HuH-7.5 (cell line): ENCODE measurements at regions not wholly inside any gene's neighbourhood (a gene's known extent, or its start where the extent isn't known, plus 50 kb on each side); places are given as distances from the start of the nearest gene placed in this dataset.

Experiments used
- DNase-seq: peaks from one replicate; pipeline ENCODE4 v3.0.0; 2011; ENCODE audit warnings: low spot score

GRCh38 chr20:7710440-7710839, 229.8 kb downstream of the HAO1 start:
- DNase-seq, result no peak

- no peak for DNase-seq
Observed at GRCh38 chr20:7712661-7713060, 227.6 kb downstream of the HAO1 start.

GRCh38 chr20:7714549-7714948, 225.7 kb downstream of the HAO1 start:
- peak; percentile 37 for DNase-seq

- no peak for DNase-seq
Observed at GRCh38 chr20:7716286-7716972, 223.8 kb downstream of the HAO1 start.

- no peak for DNase-seq
Observed at GRCh38 chr20:7722564-7722963, 217.7 kb downstream of the HAO1 start.

- DNase-seq, result no peak
Observed at GRCh38 chr20:7723284-7723683, 217.0 kb downstream of the HAO1 start.

GRCh38 chr20:7728338-7728737, 211.9 kb downstream of the HAO1 start:
- no peak for DNase-seq

GRCh38 chr20:7734216-7734615, 206.0 kb downstream of the HAO1 start:
- DNase-seq, result no peak

- DNase-seq, result no peak
Observed at GRCh38 chr20:7736336-7736735, 203.9 kb downstream of the HAO1 start.

GRCh38 chr20:7741866-7742265, 198.4 kb downstream of the HAO1 start:
- no peak for DNase-seq

- DNase-seq, result no peak
Observed at GRCh38 chr20:7742479-7742878, 197.8 kb downstream of the HAO1 start.

GRCh38 chr20:7744411-7744810, 195.8 kb downstream of the HAO1 start:
- DNase-seq, result no peak

GRCh38 chr20:7748624-7749023, 191.6 kb downstream of the HAO1 start:
- DNase-seq, result no peak

GRCh38 chr20:7754102-7754501, 186.2 kb downstream of the HAO1 start:
- DNase-seq, result no peak

- no peak for DNase-seq
Observed at GRCh38 chr20:7758406-7758805, 181.9 kb downstream of the HAO1 start.

GRCh38 chr20:7760247-7761031, 179.8 kb downstream of the HAO1 start:
- DNase-seq, result no peak

GRCh38 chr20:7765221-7765620, 175.0 kb downstream of the HAO1 start:
- DNase-seq, result no peak

- no peak for DNase-seq
Observed at GRCh38 chr20:7770046-7770445, 170.2 kb downstream of the HAO1 start.

GRCh38 chr20:7770578-7770977, 169.7 kb downstream of the HAO1 start:
- DNase-seq, result no peak

- DNase-seq, result no peak
Observed at GRCh38 chr20:7772371-7772770, 167.9 kb downstream of the HAO1 start.

- no peak for DNase-seq
Observed at GRCh38 chr20:7773511-7773910, 166.7 kb downstream of the HAO1 start.

- DNase-seq, result no peak
Observed at GRCh38 chr20:7775072-7775471, 165.2 kb downstream of the HAO1 start.

GRCh38 chr20:7776148-7776547, 164.1 kb downstream of the HAO1 start:
- DNase-seq, result no peak

GRCh38 chr20:7790189-7790588, 150.1 kb downstream of the HAO1 start:
- DNase-seq, result no peak
